ENCODE measurements at regions not wholly inside any gene's neighbourhood (a gene's known extent, or its start where the extent isn't known, plus 50 kb on each side); places are given as distances from the start of the nearest gene placed in this dataset.

GRCh38 chr15:91384189-91384730, 284.2 kb downstream of the SV2B start:
- Histone ChIP-seq H3K9me3 (ENCODE audit: low read length) (no peaks in the 10 kb centered on the region), H3K27ac (ENCODE audit: low read depth, low read length) (no peak overlapping the region), H3K9ac (ENCODE audit: low read length) (no peak overlapping the region), H3K27me3 (ENCODE audit: control insufficient read depth in 1 of 2, insufficient read depth in 2 of 2, low read length in 2 of 2) (no peaks in the 10 kb centered on the region), H3K4me1 (ENCODE audit: insufficient read depth, low read length) (no peaks in the 10 kb centered on the region), H3K36me3 (ENCODE audit: insufficient read depth, low read length) (no peaks in the 10 kb centered on the region), H3K4me3 (ENCODE audit: low read depth in 1 of 2, low read length in 2 of 2) (no peak overlapping the region)

- Histone ChIP-seq H3K4me3 (ENCODE audit: low read depth in 1 of 2, low read length in 2 of 2) (no peak overlapping the region), H3K9me3 (ENCODE audit: low read length) (no peaks in the 10 kb centered on the region), H3K27me3 (ENCODE audit: control insufficient read depth in 1 of 2, insufficient read depth in 2 of 2, low read length in 2 of 2) (no peaks in the 10 kb centered on the region), H3K27ac (ENCODE audit: low read depth, low read length) (no peak overlapping the region), H3K36me3 (ENCODE audit: insufficient read depth, low read length) (no peaks in the 10 kb centered on the region), H3K4me1 (ENCODE audit: insufficient read depth, low read length) (no peaks in the 10 kb centered on the region), H3K9ac (ENCODE audit: low read length) (no peak overlapping the region)
These were observed 285.3 kb downstream of the SV2B start for GRCh38 chr15:91385311-91385710.

GRCh38 chr15:91393186-91393585, 293.1 kb downstream of the SV2B start:
- no peaks in the 10 kb centered on the region for H3K27me3 ChIP-seq (ENCODE audit: control insufficient read depth in 1 of 2, insufficient read depth in 2 of 2, low read length in 2 of 2)
- no peaks in the 10 kb centered on the region for H3K4me1 ChIP-seq (ENCODE audit: insufficient read depth, low read length)
- no peak overlapping the region for H3K9ac ChIP-seq (ENCODE audit: low read length)
- H3K36me3 ChIP-seq (ENCODE audit: insufficient read depth, low read length), result no peaks in the 10 kb centered on the region
- no peak overlapping the region for H3K4me3 ChIP-seq (ENCODE audit: low read depth in 1 of 2, low read length in 2 of 2)
- H3K9me3 ChIP-seq (ENCODE audit: low read length), result no peaks in the 10 kb centered on the region
- no peak overlapping the region for H3K27ac ChIP-seq (ENCODE audit: low read depth, low read length)

- Histone ChIP-seq H3K27me3 (ENCODE audit: control insufficient read depth in 1 of 2, insufficient read depth in 2 of 2, low read length in 2 of 2) (no peaks in the 10 kb centered on the region), H3K27ac (ENCODE audit: low read depth, low read length) (no peak overlapping the region), H3K4me1 (ENCODE audit: insufficient read depth, low read length) (no peaks in the 10 kb centered on the region), H3K36me3 (ENCODE audit: insufficient read depth, low read length) (no peaks in the 10 kb centered on the region), H3K4me3 (ENCODE audit: low read depth in 1 of 2, low read length in 2 of 2) (no peak overlapping the region), H3K9me3 (ENCODE audit: low read length) (no peaks in the 10 kb centered on the region), H3K9ac (ENCODE audit: low read length) (no peak overlapping the region)
These were observed 300.4 kb downstream of the SV2B start for GRCh38 chr15:91400481-91400880.

- H3K36me3 ChIP-seq (ENCODE audit: insufficient read depth, low read length), result no peaks in the 10 kb centered on the region
- H3K9me3 ChIP-seq (ENCODE audit: low read length), result no peaks in the 10 kb centered on the region
- no peak overlapping the region for H3K27ac ChIP-seq (ENCODE audit: low read depth, low read length)
- no peak overlapping the region for H3K9ac ChIP-seq (ENCODE audit: low read length)
- no peak overlapping the region for H3K4me3 ChIP-seq (ENCODE audit: low read depth in 1 of 2, low read length in 2 of 2)
- peaks cover 7% of the 10 kb centered on the region for H3K4me1 ChIP-seq (ENCODE audit: insufficient read depth, low read length)
- H3K27me3 ChIP-seq (ENCODE audit: control insufficient read depth in 1 of 2, insufficient read depth in 2 of 2, low read length in 2 of 2), result no peaks in the 10 kb centered on the region
These were observed 307.3 kb downstream of the SV2B start for GRCh38 chr15:91407269-91407889.

GRCh38 chr15:91408476-91409076, 308.5 kb downstream of the SV2B start:
- Histone ChIP-seq H3K27ac (ENCODE audit: low read depth, low read length) (no peak overlapping the region), H3K4me1 (ENCODE audit: insufficient read depth, low read length) (peaks cover 7% of the 10 kb centered on the region), H3K36me3 (ENCODE audit: insufficient read depth, low read length) (no peaks in the 10 kb centered on the region), H3K27me3 (ENCODE audit: control insufficient read depth in 1 of 2, insufficient read depth in 2 of 2, low read length in 2 of 2) (no peaks in the 10 kb centered on the region), H3K4me3 (ENCODE audit: low read depth in 1 of 2, low read length in 2 of 2) (no peak overlapping the region), H3K9ac (ENCODE audit: low read length) (no peak overlapping the region), H3K9me3 (ENCODE audit: low read length) (no peaks in the 10 kb centered on the region)

- H3K9me3 ChIP-seq (ENCODE audit: low read length), result no peaks in the 10 kb centered on the region
- H3K4me1 ChIP-seq (ENCODE audit: insufficient read depth, low read length), result peaks cover 7% of the 10 kb centered on the region
- no peaks in the 10 kb centered on the region for H3K27me3 ChIP-seq (ENCODE audit: control insufficient read depth in 1 of 2, insufficient read depth in 2 of 2, low read length in 2 of 2)
- H3K27ac ChIP-seq (ENCODE audit: low read depth, low read length), result no peak overlapping the region
- H3K9ac ChIP-seq (ENCODE audit: low read length), result no peak overlapping the region
- H3K4me3 ChIP-seq (ENCODE audit: low read depth in 1 of 2, low read length in 2 of 2), result no peak overlapping the region
- no peaks in the 10 kb centered on the region for H3K36me3 ChIP-seq (ENCODE audit: insufficient read depth, low read length)
These were observed 309.3 kb downstream of the SV2B start for GRCh38 chr15:91409387-91409786.

GRCh38 chr15:91411586-91411985, 311.5 kb downstream of the SV2B start:
- no peak overlapping the region for H3K9ac ChIP-seq (ENCODE audit: low read length)
- no peaks in the 10 kb centered on the region for H3K36me3 ChIP-seq (ENCODE audit: insufficient read depth, low read length)
- no peaks in the 10 kb centered on the region for H3K27me3 ChIP-seq (ENCODE audit: control insufficient read depth in 1 of 2, insufficient read depth in 2 of 2, low read length in 2 of 2)
- no peak overlapping the region for H3K4me3 ChIP-seq (ENCODE audit: low read depth in 1 of 2, low read length in 2 of 2)
- no peak overlapping the region for H3K27ac ChIP-seq (ENCODE audit: low read depth, low read length)
- no peaks in the 10 kb centered on the region for H3K9me3 ChIP-seq (ENCODE audit: low read length)
- peaks cover 7% of the 10 kb centered on the region for H3K4me1 ChIP-seq (ENCODE audit: insufficient read depth, low read length)

- Histone ChIP-seq H3K36me3 (ENCODE audit: insufficient read depth, low read length) (no peaks in the 10 kb centered on the region), H3K4me3 (ENCODE audit: low read depth in 1 of 2, low read length in 2 of 2) (no peak overlapping the region), H3K9me3 (ENCODE audit: low read length) (no peaks in the 10 kb centered on the region), H3K27ac (ENCODE audit: low read depth, low read length) (no peak overlapping the region), H3K4me1 (ENCODE audit: insufficient read depth, low read length) (peaks cover 3% of the 10 kb centered on the region), H3K27me3 (ENCODE audit: control insufficient read depth in 1 of 2, insufficient read depth in 2 of 2, low read length in 2 of 2) (no peaks in the 10 kb centered on the region), H3K9ac (ENCODE audit: low read length) (no peak overlapping the region)
These were observed 312.3 kb downstream of the SV2B start for GRCh38 chr15:91412138-91412928.

- H3K27me3 ChIP-seq (ENCODE audit: control insufficient read depth in 1 of 2, insufficient read depth in 2 of 2, low read length in 2 of 2), result no peaks in the 10 kb centered on the region
- H3K36me3 ChIP-seq (ENCODE audit: insufficient read depth, low read length), result no peaks in the 10 kb centered on the region
- H3K9me3 ChIP-seq (ENCODE audit: low read length), result no peaks in the 10 kb centered on the region
- no peak overlapping the region for H3K9ac ChIP-seq (ENCODE audit: low read length)
- H3K27ac ChIP-seq (ENCODE audit: low read depth, low read length), result no peak overlapping the region
- no peaks in the 10 kb centered on the region for H3K4me1 ChIP-seq (ENCODE audit: insufficient read depth, low read length)
- no peak overlapping the region for H3K4me3 ChIP-seq (ENCODE audit: low read depth in 1 of 2, low read length in 2 of 2)
These were observed 313.1 kb downstream of the SV2B start for GRCh38 chr15:91413142-91413541.

GRCh38 chr15:91414124-91414523, 314.1 kb downstream of the SV2B start:
- H3K27me3 ChIP-seq (ENCODE audit: control insufficient read depth in 1 of 2, insufficient read depth in 2 of 2, low read length in 2 of 2), result no peaks in the 10 kb centered on the region
- H3K27ac ChIP-seq (ENCODE audit: low read depth, low read length), result no peak overlapping the region
- H3K9me3 ChIP-seq (ENCODE audit: low read length), result no peaks in the 10 kb centered on the region
- no peak overlapping the region for H3K9ac ChIP-seq (ENCODE audit: low read length)
- H3K36me3 ChIP-seq (ENCODE audit: insufficient read depth, low read length), result no peaks in the 10 kb centered on the region
- no peaks in the 10 kb centered on the region for H3K4me1 ChIP-seq (ENCODE audit: insufficient read depth, low read length)
- H3K4me3 ChIP-seq (ENCODE audit: low read depth in 1 of 2, low read length in 2 of 2), result no peak overlapping the region

Data from muscle layer of colon (tissue), 2 donors.